Activated CD4-positive, alpha-beta T cell treated with anti-CD3 and anti-CD28 coated beads, Interleukin-2, amount 50 U/mL, for 1 hour (primary cell): ENCODE measurements at regions not wholly inside any gene's neighbourhood (a gene's known extent, or its start where the extent isn't known, plus 50 kb on each side); places are given as distances from the start of the nearest gene placed in this dataset.

Source experiments
- DNase-seq: peaks from one replicate; pipeline ENCODE4 v3.0.0-alpha.2; 2020

- DNase-seq = no peak
Observed at GRCh38 chr2:160683206-160683605, 189.6 kb upstream of the RBMS1 start.

DNA sequence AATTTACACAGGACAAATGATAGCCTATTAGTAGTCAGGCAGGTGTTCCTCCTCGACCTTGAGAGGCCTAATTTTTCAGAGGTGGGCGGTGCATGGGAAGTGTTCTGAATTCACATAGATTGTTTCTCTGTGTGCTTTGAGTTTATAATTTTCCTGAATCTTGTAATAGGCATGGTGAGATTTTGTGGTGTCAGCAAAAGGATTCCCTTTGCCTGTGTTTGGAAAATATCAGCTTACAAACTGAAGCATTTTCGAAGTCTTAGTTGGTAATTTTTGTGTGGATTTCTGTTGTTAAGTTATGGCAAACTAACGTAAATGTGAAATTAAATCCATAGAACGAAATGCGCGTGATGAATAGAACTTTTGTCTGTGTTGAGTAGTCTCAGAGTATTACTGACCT, 194.0 kb upstream of the RBMS1 start:
- no peak for DNase-seq

- no peak for DNase-seq
Observed at GRCh38 chr2:160689441-160689840, 195.8 kb upstream of the RBMS1 start.

DNA sequence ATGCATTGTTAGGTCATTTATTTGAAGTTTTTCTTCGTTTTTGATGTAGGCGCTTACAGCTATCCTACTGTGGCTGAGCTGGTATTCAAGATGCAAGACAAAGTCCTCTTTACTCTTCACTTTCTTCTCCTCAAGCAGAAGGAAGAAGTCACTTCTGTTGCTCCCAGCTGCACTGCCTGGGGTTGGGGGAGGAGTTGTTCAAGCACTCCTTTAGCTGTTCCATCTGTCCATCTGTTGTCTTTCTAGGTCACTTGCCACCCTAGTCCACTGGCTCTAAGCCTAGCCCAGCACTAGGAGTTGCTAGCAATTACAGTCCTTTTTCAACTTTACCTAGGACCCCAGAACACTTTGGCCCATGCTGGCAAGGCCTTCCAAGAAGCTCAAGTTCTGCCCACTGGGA, 200.6 kb upstream of the RBMS1 start:
- DNase-seq = no peak

DNA sequence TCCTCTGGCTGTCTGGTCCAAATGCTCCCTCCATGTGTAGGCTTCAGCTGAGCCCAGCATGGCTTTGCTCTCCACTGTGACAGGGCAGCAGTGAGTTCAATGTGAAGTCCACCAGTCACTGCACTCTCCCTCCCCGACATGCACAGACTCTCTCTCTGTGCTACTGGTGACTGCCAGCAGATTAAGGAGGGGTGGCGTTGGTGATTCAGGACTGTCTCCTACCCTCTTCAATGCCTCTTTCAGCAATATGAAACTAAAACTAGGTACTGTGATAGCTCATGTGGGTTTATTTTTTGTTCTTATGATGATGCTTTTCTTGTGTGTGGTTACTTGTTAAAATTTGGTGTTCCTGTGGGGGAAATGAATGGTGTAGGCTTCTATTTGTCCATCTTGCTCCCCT, 201.0 kb upstream of the RBMS1 start:
- DNase-seq = no peak

DNA sequence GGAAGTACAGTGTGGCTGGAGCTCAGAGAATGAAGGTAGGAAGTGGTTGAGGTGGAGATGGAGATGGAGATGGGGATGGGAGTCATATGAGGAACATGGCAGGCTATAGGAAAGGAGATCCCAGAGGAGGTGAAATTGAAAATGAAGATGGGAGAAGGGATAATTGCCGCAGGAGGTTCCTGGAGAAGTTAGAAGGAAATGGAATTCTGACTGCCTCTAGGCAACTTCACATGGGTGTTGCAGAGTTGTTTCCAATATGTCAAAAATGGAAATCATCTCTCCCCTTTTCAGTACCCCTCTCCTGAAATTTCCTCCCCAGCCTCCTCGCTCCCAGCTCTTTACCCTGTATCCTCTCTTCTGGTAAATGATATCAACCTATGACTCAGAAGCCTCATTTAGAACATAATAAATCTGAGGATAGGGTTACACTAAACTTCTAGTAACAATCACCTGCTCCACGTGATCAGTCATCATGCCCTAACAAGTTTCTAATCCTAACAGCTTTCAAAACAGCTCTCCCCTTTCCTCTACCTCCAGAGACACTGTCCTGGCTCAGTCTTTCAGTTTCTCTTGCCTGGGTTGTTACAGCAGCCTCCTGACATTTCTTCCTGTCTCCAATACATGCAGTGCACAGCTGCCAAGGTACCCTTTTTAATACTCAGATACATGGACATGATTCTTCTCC, 201.9 kb upstream of the RBMS1 start:
- DNase-seq = no peak

- no peak for DNase-seq
Observed at GRCh38 chr2:160696087-160696452, 202.5 kb upstream of the RBMS1 start.

DNA sequence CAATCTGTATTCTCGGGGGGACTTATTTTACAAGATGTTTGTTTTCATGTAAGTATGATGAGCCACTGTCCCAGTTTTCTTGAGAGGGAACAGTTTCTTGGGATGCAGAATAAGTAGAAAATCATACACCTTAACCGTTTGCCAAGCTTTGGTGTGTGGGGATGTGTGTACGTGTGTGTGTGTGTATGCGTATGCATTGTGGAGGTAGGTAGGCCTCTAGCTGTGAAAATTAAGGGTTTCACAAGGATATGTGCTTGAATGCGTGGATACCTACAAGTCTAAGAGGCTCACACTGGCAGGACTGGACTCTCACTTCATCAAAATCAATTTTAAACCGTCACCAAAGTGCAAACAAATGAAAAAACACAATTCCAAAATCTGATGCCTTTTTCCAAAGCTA, 204.2 kb upstream of the RBMS1 start:
- no peak for DNase-seq

DNA sequence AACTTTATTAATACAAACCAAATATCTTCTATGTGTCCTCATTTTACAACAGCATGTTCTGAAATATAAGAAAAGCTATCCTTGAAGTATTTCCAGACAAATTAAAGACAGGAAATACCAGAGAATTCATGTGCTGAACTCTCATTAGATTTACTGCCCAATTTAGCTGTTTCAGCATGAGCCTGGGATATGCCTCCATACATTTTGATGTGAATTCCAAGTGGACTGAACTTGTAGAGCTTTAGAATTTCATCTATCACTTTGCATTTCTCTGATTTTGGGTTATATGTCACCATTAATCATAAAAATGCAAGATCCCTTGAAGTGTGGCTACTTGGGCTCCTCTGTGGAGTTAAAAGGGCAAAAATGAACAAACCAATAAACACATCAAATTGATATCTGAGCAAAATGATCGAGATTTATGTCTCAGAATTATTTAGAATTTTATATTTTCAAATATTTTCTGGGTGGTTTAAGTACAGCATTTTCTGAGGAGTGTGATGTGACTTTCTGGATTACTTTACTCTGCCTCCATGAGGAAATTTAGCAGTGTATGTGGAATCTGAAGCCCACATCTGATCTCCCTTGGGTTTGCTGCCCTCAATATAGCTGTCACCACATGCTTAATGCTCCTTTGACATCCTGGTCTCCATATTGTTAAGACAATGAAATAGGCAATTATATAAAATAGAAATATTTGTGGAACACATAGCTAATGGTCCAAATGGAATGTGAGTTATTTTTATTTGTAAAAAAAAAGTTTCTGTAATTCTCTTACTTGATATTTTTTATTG, 206.6 kb upstream of the RBMS1 start:
- DNase-seq = no peak

- DNase-seq = no peak
Observed at GRCh38 chr2:160701822-160702221, 208.2 kb upstream of the RBMS1 start.

DNA sequence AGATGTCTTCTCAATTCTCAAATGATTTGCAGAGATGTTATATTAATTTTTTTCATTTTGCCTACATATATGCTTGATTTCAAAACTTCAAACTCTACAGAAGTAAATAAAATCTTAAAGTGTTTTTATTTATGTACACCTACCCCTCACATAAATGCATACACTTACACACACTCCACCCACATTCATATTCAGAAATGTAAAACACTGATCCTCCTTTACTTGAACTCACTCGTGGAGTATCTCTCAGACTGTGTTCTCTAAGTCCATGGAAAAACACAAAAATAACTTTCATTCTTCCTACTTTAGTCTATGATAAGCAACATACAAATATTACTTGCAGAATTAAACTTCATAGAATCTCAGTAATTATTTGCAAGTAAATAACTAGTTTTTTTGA, 209.1 kb upstream of the RBMS1 start:
- no peak for DNase-seq

GRCh38 chr2:160703648-160704585, 210.3 kb upstream of the RBMS1 start:
- no peak for DNase-seq

- DNase-seq = no peak
Observed at GRCh38 chr2:160715428-160715827, 221.8 kb upstream of the RBMS1 start.

DNA sequence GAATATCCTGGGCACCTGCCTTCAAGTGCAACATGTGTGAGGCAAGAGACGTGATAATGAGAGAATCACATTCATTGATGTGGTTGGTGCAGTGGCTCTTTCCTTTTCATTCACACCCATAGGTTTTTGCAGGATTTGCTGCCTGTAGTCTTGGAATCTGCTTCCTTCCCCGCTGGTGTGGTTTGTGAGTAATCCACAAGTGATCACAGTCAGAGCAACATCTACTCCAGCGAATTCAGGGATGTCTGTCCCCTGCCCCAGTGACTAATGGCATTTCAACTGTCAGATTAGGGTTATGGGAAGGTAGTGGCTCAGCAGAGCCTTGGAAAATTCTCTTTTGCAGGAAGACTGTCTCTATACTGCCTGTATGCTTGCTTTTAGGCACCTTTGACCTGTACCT, 225.5 kb upstream of the RBMS1 start:
- DNase-seq = no peak

DNA sequence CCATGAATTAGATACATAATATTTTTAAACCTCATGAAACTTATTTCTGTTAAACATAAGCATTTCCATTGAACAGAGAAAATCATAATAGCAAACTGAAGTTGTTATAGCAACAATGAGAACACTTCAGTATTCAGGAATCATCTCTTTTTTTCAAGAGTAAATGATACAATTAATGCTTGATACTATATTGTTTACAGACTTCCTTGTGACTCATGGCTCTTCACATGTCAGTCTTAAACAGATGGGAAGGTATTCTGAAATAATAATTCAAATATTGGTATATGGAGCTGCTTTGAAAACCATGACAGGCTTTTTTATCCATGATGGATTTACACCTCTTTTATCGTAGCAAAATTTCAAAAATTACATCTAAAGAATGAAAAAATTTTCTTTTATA, 226.5 kb upstream of the RBMS1 start:
- DNase-seq = no peak

DNA sequence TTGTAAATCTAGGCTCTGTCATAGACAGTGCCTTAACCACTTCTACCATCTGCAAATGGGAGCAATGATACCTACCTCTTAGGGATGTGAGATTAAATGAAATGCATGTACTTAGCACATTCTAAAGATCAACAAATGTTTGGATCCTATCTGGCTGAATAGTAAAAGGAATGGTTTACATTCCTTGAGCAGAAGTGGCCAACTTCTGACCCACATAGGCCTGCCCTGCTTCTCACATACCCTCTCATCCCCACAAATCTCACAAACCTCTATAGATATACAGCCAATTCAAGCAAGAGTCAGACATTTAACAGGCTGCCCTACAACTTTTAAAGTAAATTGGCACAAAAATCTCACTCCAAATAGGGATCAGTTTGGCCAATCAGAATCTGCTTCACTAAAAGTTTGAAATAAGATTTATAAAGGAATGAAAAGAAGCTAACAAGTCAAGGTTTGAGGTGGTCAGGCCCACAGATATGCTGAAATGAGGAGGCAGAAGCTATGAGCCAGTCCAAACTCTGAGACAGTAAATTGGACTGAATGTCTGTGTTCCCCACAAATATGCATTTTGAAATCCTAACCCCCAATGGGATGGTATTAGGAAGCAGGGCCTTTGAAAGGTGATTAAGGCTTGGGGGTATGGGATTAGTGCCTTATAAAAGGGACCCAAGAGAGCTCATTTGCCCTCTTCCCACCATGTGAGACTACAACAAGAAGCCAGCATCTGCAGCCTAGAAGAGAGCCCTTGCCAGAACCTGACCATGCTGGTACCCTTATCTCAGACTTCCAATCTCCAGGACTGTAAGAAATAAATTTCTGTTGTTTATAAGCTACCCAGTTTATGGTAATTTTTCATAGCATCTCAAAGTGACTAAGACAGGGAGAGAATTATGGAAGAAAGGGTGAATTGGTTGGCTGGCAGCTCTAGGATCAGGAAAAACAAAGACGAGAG, 227.8 kb upstream of the RBMS1 start:
- DNase-seq = no peak

- no peak for DNase-seq
Observed at GRCh38 chr2:160726046-160726445, 232.4 kb upstream of the RBMS1 start.

DNA sequence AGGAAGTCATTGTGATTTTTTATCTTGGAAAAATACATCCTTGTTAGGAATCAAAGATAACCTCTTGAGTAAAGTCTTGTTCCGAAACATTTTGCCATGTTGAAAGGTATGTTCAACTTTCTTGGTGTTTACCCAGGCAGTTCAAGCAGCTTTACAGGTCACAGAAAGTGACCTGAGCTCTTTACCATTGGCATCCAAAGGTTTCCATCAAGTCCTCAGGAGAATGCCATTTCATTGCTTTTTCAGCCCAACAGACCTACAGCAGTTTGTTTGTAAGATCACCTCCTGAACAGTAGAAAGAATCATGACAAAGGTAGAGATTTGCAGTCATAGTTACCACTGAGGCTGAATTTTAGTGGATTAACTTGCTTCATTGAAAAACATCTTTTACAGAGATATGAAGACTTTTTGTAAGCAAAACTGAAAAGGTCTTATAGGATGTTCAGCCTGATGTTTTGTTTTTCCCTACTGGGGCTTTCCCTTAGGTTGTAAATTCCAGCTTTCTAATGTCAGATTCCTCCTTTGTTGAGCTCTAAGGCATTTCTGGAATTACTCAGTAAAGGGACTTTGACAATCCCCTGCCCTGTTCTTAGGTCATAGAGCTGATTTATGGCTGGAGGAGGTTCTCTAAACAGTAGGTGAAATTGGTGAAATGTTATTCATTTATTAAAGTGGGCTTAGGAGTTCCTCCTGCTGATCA, 236.8 kb upstream of the RBMS1 start:
- DNase-seq = no peak

- no peak for DNase-seq
Observed at GRCh38 chr2:160731415-160731814, 237.8 kb upstream of the RBMS1 start.

DNA sequence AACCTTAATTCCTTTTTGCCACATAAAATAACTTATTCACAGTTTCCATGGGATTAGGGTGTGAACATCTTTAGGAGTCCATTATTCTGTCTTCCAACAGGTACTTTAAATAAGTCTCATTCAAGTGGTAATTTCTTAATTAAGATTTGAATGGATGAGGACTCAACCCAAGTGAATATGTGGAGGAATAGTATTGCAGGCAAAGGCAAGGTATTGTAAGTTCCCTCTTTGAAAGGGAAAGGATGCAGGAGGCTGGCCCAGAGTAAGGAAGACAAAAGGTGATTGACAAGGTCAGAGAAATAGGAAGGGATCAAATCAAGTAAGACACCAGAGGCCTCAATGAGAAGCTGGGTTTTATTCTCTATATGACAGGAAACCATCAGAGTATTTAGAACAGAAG, 238.2 kb upstream of the RBMS1 start:
- no peak for DNase-seq

- DNase-seq = no peak
Observed at GRCh38 chr2:160735696-160736095, 242.1 kb upstream of the RBMS1 start.
